Erythroblast (primary cell): ENCODE measurements at regions not wholly inside any gene's neighbourhood (a gene's known extent, or its start where the extent isn't known, plus 50 kb on each side); places are given as distances from the start of the nearest gene placed in this dataset.

Experiments
- GATA1 ChIP-seq: IDR thresholded peaks from 2 replicates; pipeline ENCODE4 v1.6.1; 2011; ENCODE audit warnings: low read depth, mild to moderate bottlenecking, control low read depth, low read length, moderate library complexity
- POLR2A ChIP-seq: IDR thresholded peaks from 2 replicates; pipeline ENCODE4 v1.6.1; 2011; ENCODE audit warnings: mild to moderate bottlenecking, low read length

GRCh38 chr3:178137206-178137605 is 399.0 kb upstream of the KCNMB2 start:
- no peak for TF ChIP-seq POLR2A
- no peak for TF ChIP-seq GATA1
